ENCODE measurements at regions not wholly inside any gene's neighbourhood (a gene's known extent, or its start where the extent isn't known, plus 50 kb on each side); places are given as distances from the start of the nearest gene placed in this dataset.

GRCh38 chr2:150607390-150607811, 119.9 kb upstream of the RND3 start:
- H3K27me3 ChIP-seq (ENCODE audit: insufficient read depth, low read length), result no peaks in the 10 kb centered on the region
- RAD21 ChIA-PET (ENCODE audit: low non-redundant PET in 1 of 2, low total read pairs in 2 of 2, uncharacterized antibody in 2 of 2, unreplicated experiment in 2 of 2), result no interaction called here
- H4K20me1 ChIP-seq (ENCODE audit: insufficient read depth), result no peaks in the 10 kb centered on the region
- no peaks in the 10 kb centered on the region for H3K79me2 ChIP-seq (ENCODE audit: insufficient read depth, low read length)
- CTCF ChIA-PET, result no interaction called here
- no peak overlapping the region for H3K4me3 ChIP-seq (replicated peaks in 1 of 2; ENCODE audit: low read depth in 1 of 2, low read length in 2 of 2)
- no peak overlapping the region for H3K9ac ChIP-seq (ENCODE audit: low read length)
- ATAC-seq, result no peak
- H3K9me2 ChIP-seq (ENCODE audit: insufficient read depth), result no peaks in the 10 kb centered on the region
- H3K36me3 ChIP-seq (ENCODE audit: control insufficient read depth in 1 of 2, insufficient read depth in 2 of 2, low read length in 2 of 2), result no peaks in the 10 kb centered on the region
- TF ChIP-seq POLR2A (IDR thresholded peaks at IDR 0.05; ENCODE audit: borderline replicate concordance, extremely low read depth, insufficient read depth, insufficient read length) (no peak), ZBTB33 (IDR thresholded peaks at IDR 0.05; ENCODE audit: extremely low read depth, insufficient replicate concordance, low read length) (no peak), REST (IDR thresholded peaks at IDR 0.05; ENCODE audit: low read depth) (no peak)
- H3K9me3 ChIP-seq (ENCODE audit: control insufficient read depth in 1 of 2, insufficient read depth in 1 of 2, low read depth in 1 of 2, low read length in 2 of 2), result no peaks in the 10 kb centered on the region
- intact Hi-C loops (cut with micrococcal nuclease), result no loop called here
- POLR2A ChIA-PET, result no interaction called here
- no peak overlapping the region for H3K27ac ChIP-seq (ENCODE audit: low read depth, low read length)
- no TSS peak for BruUV-seq (replicated peaks)
- no peaks in the 10 kb centered on the region for H3K4me1 ChIP-seq (ENCODE audit: control insufficient read depth in 1 of 2, insufficient read depth in 2 of 2, low read length in 2 of 2)
- no peak for DNase-seq (ENCODE audit: low read depth, low spot score)
- H3K4me2 ChIP-seq (ENCODE audit: low read length), result no peak overlapping the region
- no peak overlapping the region for H2AFZ ChIP-seq (ENCODE audit: low read depth, low read length, poor library complexity, severe bottlenecking)
